ENCODE measurements at regions not wholly inside any gene's neighbourhood (a gene's known extent, or its start where the extent isn't known, plus 50 kb on each side); places are given as distances from the start of the nearest gene placed in this dataset.

- H3K4me1 Mint-ChIP-seq = peaks cover 32% of the 10 kb centered on the region
- Histone ChIP-seq H3K9me2 (ENCODE audit: insufficient read depth) (no peaks in the 10 kb centered on the region), H4K20me1 (replicated peaks; ENCODE audit: insufficient read depth) (no peaks in the 10 kb centered on the region), H3K4me1 (ENCODE audit: insufficient read depth) (peaks cover 30% of the 10 kb centered on the region), H3K79me2 (replicated peaks; ENCODE audit: insufficient read depth) (no peaks in the 10 kb centered on the region), H3F3A (replicated peaks; ENCODE audit: low read depth) (no peaks in the 10 kb centered on the region), H3K36me3 (ENCODE audit: insufficient read depth) (no peaks in the 10 kb centered on the region), H2AFZ (peak overlapping the region; percentile 88; the same call in 1 of the 2 replicates), H3K27ac (ENCODE audit: low read depth) (no peak overlapping the region), H3K4me2 (no peak overlapping the region), H3K27me3 (ENCODE audit: insufficient read depth) (no peaks in the 10 kb centered on the region), H3K4me3 (no peak overlapping the region)
- H3K36me3 Mint-ChIP-seq (ENCODE audit: low read depth) = no peaks in the 10 kb centered on the region
- DNase-seq (ENCODE audit: low spot score) (no peak), ATAC-seq (no peak)
- TF ChIP-seq JUNB (IDR thresholded peaks at IDR 0.05; ENCODE audit: unreplicated experiment) (no peak), ZNF114 (CRISPR knock-in tag; IDR thresholded peaks at IDR 0.05) (no peak), POLR2AphosphoS5 (IDR thresholded peaks at IDR 0.05; ENCODE audit: low read depth) (no peak), CTCF (conservative IDR thresholded peaks at IDR 0.05; ENCODE audit: low read depth in 2 of 2) (no peak), REST (IDR thresholded peaks at IDR 0.05; ENCODE audit: unreplicated experiment) (no peak), NANOG (IDR thresholded peaks at IDR 0.05; ENCODE audit: borderline replicate concordance) (no peak), STAT1 (IDR thresholded peaks at IDR 0.05; ENCODE audit: unreplicated experiment) (no peak), CREB1 (CRISPR knock-in tag; IDR thresholded peaks at IDR 0.05; ENCODE audit: low read depth) (no peak)
- TF ChIP-seq, protein P1, sequence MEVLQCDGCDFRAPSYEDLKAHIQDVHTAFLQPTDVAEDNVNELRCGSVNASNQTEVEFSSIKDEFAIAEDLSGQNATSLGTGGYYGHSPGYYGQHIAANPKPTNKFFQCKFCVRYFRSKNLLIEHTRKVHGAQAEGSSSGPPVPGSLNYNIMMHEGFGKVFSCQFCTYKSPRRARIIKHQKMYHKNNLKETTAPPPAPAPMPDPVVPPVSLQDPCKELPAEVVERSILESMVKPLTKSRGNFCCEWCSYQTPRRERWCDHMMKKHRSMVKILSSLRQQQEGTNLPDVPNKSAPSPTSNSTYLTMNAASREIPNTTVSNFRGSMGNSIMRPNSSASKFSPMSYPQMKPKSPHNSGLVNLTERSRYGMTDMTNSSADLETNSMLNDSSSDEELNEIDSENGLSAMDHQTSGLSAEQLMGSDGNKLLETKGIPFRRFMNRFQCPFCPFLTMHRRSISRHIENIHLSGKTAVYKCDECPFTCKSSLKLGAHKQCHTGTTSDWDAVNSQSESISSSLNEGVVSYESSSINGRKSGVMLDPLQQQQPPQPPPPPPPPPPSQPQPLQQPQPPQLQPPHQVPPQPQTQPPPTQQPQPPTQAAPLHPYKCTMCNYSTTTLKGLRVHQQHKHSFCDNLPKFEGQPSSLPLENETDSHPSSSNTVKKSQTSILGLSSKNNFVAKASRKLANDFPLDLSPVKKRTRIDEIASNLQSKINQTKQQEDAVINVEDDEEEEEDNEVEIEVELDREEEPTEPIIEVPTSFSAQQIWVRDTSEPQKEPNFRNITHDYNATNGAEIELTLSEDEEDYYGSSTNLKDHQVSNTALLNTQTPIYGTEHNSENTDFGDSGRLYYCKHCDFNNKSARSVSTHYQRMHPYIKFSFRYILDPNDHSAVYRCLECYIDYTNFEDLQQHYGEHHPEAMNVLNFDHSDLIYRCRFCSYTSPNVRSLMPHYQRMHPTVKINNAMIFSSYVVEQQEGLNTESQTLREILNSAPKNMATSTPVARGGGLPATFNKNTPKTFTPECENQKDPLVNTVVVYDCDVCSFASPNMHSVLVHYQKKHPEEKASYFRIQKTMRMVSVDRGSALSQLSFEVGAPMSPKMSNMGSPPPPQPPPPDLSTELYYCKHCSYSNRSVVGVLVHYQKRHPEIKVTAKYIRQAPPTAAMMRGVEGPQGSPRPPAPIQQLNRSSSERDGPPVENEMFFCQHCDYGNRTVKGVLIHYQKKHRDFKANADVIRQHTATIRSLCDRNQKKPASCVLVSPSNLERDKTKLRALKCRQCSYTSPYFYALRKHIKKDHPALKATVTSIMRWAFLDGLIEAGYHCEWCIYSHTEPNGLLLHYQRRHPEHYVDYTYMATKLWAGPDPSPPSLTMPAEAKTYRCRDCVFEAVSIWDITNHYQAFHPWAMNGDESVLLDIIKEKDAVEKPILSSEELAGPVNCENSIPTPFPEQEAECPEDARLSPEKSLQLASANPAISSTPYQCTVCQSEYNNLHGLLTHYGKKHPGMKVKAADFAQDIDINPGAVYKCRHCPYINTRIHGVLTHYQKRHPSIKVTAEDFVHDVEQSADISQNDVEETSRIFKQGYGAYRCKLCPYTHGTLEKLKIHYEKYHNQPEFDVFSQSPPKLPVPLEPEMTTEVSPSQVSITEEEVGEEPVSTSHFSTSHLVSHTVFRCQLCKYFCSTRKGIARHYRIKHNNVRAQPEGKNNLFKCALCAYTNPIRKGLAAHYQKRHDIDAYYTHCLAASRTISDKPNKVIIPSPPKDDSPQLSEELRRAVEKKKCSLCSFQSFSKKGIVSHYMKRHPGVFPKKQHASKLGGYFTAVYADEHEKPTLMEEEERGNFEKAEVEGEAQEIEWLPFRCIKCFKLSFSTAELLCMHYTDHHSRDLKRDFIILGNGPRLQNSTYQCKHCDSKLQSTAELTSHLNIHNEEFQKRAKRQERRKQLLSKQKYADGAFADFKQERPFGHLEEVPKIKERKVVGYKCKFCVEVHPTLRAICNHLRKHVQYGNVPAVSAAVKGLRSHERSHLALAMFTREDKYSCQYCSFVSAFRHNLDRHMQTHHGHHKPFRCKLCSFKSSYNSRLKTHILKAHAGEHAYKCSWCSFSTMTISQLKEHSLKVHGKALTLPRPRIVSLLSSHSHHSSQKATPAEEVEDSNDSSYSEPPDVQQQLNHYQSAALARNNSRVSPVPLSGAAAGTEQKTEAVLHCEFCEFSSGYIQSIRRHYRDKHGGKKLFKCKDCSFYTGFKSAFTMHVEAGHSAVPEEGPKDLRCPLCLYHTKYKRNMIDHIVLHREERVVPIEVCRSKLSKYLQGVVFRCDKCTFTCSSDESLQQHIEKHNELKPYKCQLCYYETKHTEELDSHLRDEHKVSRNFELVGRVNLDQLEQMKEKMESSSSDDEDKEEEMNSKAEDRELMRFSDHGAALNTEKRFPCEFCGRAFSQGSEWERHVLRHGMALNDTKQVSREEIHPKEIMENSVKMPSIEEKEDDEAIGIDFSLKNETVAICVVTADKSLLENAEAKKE (CRISPR knock-in tag; IDR thresholded peaks at IDR 0.05) = no peak
- H3K27ac Mint-ChIP-seq = no peak overlapping the region
- H3K9me3 Mint-ChIP-seq = no peaks in the 10 kb centered on the region
- H3K27me3 Mint-ChIP-seq (ENCODE audit: insufficient read depth, low read depth, poor library complexity) = no peaks in the 10 kb centered on the region
- H3K4me3 Mint-ChIP-seq = no peak overlapping the region
Measured at GRCh38 chr6:113669606-113670005, 187.5 kb upstream of the MARCKS start.
